Gastrocnemius medialis (tissue), 4 donors: ENCODE measurements at regions not wholly inside any gene's neighbourhood (a gene's known extent, or its start where the extent isn't known, plus 50 kb on each side); places are given as distances from the start of the nearest gene placed in this dataset.

Experiments used
- POLR2A ChIP-seq, 2 donors: fragments of 450-650 bp; IDR thresholded peaks; one replicate each; pipeline ENCODE4 v1.6.1; 2017; ENCODE audit warnings: antibody characterized with exemption in 2 of 2, mild to moderate bottlenecking in 2 of 2, moderate library complexity in 2 of 2
- TF ChIP-seq, protein P1 (sequence below), 5 experiments: fragments of 450-650 bp in 3 of 5; fragments of 200-600 bp in 2 of 5; sonication (generic) in 2 of 5; IDR thresholded peaks in 4 of 5; conservative IDR thresholded peaks in 1 of 5; 1 replicate in 4 of 5; 2 replicates in 1 of 5; pipeline ENCODE4 v1.5.1; 2016 to 2019; ENCODE audit warnings: antibody characterized with exemption in 5 of 5, mild to moderate bottlenecking in 3 of 5, moderate library complexity in 3 of 5

DNA sequence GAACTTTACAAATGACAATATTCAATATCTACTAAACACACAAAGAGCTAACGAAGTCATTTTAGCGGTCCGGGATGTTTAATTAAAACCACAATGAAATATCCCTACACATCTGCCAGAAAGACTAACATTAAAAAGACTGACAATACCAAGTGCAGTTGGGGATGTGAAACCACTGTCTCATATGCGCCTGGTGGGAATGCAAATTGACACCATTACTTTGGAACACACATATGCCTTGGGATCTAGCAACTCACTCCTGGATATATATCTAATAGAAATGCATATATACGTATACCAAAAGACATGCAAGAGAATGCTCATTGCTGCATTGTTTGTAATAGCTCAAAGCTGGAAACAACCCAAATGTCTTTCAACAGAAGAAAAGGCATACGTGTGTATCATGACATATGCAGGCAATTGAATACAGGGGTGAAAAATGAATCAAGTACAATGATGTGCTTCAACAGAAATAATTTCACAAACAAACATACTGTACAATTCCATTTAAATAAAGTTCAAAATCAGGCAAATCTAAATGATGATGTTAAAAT lies 153.3 kb downstream of the CARTPT start:
- no peak for TF ChIP-seq POLR2A (IDR thresholded peaks at IDR 0.05)
- TF ChIP-seq, protein P1, sequence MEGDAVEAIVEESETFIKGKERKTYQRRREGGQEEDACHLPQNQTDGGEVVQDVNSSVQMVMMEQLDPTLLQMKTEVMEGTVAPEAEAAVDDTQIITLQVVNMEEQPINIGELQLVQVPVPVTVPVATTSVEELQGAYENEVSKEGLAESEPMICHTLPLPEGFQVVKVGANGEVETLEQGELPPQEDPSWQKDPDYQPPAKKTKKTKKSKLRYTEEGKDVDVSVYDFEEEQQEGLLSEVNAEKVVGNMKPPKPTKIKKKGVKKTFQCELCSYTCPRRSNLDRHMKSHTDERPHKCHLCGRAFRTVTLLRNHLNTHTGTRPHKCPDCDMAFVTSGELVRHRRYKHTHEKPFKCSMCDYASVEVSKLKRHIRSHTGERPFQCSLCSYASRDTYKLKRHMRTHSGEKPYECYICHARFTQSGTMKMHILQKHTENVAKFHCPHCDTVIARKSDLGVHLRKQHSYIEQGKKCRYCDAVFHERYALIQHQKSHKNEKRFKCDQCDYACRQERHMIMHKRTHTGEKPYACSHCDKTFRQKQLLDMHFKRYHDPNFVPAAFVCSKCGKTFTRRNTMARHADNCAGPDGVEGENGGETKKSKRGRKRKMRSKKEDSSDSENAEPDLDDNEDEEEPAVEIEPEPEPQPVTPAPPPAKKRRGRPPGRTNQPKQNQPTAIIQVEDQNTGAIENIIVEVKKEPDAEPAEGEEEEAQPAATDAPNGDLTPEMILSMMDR (IDR thresholded peaks at IDR 0.05 in 4 of 5, conservative IDR thresholded peaks at IDR 0.05 in 1 of 5), result no peak
